GM19397 (cell line): ENCODE measurements at regions not wholly inside any gene's neighbourhood (a gene's known extent, or its start where the extent isn't known, plus 50 kb on each side); places are given as distances from the start of the nearest gene placed in this dataset.
"Not testable (repeated sequence)": the region's sequence is repeated elsewhere in the genome, so short reads cannot be mapped to it uniquely, and the experiment has no call there.

Experiments
- ATAC-seq: cut with Tn5 transposase; IDR thresholded peaks from one replicate; pipeline ENCODE4 v1.9.1; 2021; ENCODE audit warnings: mild to moderate bottlenecking, moderate library complexity; ENCODE audit not compliant: unreplicated experiment

DNA sequence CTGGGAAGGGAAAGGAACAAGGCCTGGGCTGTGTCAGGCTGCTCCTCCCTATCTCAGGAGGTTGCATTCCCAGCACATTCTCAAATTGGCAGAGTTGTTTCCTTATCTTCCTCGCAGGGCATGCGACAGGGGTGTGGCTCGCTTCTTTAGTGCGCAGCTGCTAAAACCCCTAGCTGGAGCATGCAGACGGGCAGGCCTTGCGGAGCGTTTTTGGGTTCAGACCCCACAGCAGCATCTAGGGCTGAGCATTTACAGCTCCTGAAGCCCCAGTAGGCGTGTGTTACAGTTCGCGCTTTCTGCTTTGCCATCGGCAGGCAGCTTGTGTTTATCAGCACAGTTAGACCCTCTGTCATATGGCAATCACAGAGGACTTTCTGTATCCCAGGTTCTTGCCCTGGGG, 392.4 kb downstream of the TECRL start:
- ATAC-seq: no peak

DNA sequence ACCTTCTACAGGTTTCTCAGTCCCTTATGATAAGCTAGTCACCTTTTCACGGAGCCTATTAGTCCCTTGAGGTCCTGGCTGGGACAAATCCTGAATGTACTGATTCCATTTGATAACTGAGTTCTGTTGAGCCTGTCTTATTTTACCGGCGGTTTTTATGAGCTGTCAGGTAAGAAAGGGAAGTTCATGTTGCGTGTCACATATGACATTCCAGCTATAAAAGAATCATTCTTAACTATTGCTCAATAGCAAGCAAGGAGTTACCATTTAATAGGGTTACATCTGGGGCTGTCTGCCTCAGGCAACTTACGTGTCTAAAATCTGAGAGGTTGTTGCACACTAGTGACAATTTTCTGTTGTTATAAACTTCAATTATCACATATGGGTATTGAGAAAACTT, 394.6 kb downstream of the TECRL start:
- ATAC-seq: no peak

DNA sequence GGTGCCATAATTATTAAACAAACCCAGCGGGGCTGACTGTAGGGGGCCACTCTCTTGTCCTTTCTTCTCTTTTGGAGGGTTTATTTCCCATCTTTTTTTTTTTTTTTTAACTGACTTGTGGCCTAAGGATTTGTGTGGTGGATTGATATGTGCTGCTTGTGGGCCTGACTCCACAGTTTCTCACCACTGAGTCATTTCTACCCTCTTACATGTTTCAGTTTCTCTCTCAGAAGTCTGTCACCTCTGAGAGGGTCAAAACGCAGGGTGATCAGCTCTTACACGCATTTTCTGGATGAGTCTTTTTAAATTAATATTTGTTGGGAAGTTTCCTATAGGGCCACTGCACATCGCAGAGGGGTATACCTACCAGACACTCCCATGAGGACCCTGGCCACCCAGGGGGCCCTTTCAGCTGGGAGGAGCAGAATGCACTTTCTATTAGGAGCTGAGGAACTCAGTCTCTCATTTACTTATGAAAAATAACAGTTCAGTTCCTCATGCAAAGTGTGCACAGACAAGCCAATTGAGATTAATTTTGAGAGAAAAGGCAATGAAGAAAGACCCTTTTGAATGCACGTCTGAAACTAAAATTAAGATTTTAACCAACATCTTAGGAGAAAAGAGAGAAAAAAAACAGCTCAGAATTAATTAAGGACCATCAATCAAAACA, 407.9 kb downstream of the TECRL start:
- ATAC-seq: no peak

DNA sequence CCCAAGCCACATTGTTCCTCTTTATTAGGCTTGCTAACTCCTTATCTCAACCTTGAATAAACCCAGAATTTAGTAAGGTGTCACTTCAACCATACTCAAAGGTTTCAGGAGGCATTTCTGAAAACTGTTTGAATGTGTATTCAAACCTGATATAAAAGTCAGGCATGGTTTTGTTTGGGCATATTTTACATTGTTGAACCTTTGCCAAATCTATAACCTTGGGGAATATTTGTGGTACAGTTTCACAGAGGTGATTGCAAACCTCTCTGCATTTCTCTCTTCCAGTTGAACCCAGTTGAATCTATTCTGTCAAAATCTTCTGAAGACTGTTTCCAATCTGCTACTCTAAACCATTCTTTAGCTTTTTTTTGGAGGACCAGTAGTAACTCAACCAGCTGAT, 409.0 kb downstream of the TECRL start:
- ATAC-seq: no peak

DNA sequence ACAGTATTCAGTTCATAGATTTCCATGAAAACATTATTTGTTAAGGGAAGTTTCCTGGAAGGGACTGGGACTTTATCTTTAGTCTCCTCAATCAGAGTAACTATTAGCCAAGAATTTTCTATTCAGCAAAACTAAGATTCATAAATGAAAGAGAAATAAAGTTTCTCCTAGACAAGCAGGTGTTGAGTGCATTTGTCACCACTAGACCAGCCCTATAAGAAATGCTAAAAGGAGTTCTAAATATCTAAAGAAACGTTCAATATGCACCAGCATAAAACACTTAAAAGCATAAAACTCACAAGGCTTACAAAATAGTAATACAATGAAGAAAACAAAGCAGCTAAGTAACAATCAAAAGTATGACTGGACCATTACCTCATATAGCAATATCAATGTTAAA, 423.0 kb downstream of the TECRL start:
- ATAC-seq: no peak

DNA sequence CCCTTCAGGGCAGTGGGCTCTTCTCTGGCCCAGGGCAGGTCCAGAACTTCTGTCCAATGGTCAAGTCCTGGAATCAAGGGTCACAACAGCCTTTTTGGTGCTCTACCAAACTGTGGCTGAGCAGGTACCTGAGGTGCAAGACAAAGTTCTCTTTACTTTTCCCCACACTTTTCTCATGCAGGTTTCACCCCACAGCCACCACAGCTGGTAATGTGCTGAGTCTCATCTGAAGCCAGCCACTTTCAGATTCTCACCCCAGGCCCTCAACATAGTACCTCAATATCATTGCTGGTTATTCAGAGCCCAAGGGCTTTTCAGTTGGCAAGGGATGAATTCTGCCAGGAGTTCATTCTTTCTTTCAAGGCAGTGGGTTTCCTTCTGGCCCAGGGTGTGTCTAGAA, 426.0 kb downstream of the TECRL start:
- no peak for ATAC-seq

DNA sequence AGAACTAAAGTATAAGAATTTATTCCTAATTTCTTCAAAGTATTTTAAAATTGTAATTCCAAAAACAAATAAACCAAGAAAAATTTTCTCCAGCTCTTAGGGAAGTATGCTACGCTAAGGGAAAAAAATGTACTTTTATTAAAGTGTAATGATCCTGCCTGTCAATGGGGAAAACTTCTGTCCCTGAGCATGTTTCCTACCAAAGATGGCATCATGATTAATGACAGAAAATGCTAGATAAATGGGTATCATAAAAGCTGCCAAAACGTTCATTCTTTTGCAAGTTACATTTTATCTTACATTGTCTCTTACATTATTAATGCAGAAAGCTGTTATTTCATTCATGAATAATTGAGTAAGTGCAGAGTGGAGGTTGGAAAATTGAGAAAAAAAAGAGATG, 443.4 kb downstream of the TECRL start:
- ATAC-seq: no peak

DNA sequence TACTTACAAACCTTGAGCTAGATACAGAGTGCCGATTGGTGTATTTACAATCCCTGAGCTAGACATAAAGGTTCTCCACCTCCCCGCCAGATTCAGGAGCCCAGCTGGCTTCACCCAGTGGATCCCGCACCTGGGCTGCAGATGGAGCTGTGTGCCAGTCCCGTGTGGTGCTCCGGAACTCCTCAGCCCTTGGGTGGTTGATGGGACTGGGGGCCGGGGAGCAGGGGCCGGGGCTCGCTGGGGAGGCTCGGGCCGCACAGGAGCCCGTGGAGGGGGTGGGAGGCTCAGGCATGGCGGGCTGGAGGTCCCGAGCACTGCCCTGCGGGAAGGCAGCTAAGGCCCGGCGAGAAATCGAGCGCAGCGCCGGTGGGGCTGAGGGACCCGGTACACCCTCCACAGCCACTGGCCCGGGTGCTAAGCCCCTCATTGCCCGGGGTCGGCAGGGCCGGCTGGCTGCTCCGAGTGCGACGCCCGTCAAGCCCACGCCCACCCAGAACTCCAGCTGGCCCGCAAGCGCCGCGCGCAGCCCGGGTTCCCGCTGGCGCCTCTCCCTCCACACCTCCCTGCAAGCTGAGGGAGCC, 466.5 kb downstream of the TECRL start:
- ATAC-seq: not testable (repeated sequence)

DNA sequence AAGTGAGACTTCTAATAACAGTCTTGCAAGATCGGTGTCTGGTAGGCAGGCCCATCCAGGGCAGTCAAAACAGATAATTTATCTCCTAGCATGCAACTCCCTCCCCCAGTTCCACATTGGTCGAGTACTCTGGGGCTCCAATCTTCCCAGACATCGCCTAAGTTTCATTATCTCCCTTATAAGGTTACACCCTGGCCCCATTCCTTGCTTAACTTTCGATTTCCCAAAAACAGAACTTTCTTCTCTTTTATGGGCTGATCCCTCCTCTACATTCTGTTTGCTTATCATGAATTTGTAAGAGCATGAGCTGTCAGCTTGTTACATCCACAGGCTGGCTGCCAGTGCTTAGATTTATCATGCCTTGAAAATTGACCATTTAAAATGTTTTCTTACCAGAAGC, 471.3 kb downstream of the TECRL start:
- no peak for ATAC-seq

DNA sequence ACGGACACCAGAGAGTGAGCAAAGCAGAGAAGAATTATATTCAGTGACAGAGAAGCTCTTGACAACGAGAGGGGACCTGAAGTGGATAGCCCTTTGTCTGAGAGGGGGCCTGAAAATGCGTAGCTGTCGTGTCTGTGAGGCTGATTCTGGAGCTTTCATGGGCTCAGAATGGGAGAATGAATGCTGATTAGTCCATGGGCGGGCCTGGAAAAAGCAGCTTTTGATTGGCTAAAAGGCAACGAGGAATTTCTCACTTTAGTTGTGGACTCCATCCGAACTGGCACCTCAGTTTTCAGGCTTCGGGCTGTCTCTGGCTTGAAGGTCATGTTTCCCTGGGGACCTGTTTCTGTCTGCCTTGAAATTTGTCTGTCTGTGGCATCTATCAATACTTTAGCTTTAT, 487.1 kb downstream of the TECRL start:
- ATAC-seq: no peak

DNA sequence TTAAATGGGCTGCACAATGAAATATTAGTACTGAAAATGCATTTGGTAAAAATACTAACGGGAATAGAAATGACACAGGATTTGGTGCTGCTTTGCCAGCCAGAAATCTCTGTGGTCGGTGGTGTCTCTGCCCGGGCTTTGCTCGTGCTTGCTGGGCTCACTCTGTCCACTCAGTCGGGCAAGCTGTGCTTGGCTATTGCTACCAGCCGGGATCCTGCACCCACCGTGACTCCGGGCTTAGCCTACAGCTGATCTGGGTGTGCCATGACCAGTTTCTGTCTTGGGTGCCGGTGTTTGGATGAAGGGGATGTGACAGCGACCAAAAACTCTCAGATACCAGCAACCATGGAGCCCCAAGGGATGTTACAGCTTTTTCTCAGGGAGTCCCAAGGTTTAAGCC, 487.7 kb downstream of the TECRL start:
- ATAC-seq: no peak

DNA sequence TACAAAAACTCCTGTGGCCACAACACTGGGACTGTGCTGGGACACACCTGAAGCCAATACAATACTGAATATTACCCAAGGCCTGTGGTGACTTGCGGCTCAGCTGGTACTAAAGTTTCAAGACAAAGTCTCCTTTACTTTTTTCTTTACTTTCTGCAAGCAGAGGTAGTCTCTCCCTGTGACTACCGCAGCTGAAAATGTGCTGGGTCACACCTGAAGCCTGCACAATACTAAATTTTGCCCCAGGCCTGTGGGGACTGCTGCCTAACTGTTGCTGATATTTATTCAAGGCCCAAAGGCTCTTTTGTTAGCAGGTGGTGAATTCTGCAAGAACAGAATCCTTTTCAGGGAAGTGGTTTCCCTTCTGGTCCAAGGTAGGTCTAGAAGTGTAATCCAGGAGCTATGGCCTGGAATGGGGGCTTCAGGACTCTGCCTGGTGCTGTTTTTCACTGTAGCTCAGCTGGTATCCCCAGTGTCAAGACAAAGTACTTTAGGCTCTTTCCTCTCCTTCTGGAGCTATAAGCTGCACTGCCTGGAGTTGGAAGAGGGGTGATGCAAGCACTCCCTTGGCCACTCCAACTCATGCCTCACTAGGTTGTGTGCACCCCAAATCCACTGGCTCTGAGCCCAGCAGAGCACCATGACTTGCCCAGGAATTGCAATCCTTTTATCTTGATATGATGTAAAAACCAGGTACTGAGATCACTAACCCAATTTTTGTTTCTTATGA, 489.4 kb downstream of the TECRL start:
- no peak for ATAC-seq

DNA sequence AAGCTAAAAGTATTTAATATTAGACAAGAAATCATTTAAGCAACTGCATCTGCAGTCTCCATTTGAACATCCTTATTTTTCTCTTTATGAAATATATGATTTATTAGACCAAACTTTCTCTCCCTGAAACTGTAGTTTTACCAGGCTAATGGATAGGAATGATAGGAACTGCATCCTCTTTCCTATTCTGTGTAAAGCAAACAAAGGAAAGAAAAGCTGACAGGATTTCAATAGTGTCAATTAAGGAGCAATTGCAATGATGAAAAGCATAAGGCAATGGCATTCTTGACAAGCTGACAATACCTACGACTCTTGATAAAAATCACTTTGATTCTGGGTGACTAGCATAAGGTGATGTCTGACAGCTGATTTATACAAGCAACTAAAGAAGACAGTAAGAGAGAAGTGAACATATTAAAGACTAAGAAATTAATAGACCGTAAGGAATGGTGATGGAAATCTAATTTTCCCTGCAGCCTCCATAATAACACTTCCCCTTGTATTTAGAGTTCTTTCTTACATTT, 502.5 kb downstream of the TECRL start:
- no peak for ATAC-seq

DNA sequence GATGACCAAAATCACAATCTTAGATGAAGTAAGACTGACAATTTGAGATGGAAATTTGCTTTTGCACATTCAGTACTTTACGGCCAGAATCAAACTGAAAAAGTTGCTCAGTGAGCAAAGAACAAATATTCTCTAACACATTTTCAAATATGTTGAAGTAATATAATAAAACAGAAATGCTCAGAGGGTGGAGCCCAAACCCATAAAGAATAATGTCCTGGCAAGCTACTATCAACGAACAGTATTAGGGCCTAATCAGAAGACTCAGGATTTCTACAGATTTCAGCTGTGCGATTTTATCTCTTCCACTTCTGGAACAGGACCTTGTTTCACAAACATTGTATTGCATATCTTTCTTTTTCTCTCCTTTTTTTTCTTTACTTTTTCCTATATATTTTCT, 505.0 kb downstream of the TECRL start:
- no peak for ATAC-seq

DNA sequence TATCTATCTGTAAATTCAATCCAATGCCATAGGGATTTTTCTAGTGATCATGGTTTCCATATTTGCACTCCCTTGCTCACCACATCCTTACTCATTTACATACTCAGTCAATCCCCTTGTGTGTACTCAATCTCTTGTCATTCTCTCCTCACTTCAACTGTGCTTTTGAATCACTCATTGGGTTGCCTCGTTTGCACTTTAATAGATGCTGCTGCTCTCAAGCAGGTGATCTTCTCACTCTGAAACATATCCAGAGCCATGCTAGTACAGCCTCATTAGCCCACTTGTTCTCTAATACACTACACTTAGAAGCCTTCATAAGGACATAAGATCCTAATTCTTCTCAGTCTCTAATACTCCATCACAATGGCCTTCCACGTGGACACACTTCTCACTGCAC, 507.9 kb downstream of the TECRL start:
- no peak for ATAC-seq

DNA sequence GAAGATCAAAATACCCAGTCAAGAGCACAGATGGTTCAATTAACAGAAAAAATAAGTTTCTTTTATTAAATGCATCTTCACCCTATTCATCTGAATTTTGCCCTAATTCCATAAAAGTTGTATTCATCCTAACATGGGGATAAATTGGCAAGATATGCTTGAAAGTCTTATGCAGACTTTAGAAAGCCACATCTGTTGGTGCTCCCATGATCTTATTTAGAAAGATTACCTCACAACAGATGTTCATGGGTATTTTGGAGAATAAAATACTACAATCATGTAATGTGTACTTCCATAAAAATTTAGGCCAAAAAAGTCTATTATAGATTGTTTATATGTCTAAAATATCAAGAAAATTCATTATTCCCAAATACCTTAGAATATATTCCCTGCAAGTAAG, 510.3 kb downstream of the TECRL start:
- ATAC-seq: no peak

DNA sequence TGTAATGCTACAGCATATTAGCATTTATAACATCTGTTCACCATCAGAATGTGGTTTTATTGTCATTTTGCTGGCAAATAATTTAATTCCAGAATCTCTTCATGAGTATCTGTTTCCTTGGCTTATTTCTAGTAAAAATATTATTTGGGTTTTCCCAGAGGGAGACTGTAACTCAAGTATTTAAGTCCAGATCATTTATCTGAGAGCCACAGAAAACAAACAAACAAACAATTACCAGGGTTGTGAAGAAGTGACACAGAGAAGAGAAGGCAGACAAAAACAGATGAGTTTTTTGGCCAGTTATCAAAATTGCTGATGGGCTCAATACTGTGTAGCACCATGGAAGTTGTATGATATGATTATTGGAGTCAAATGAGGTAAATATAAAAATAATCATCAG, 515.1 kb downstream of the TECRL start:
- no peak for ATAC-seq

DNA sequence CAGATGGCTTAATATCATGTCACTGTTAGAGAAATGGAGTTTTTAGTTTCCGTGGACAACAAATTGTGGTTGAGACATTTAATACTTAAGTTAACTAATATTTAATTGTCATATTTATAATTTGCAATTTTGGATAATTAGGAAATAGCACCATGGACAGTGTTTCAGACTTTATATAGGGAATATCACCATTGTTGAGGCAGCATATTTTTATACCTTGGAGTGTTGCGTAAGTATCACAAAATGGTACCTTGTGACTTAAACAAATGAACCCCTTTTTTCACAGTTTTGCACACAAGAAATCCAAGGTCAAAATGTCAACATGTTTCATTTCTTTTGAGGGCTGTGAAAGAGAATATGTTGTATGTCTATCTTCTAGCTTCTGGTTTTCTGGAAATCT, 539.9 kb downstream of the TECRL start:
- no peak for ATAC-seq

DNA sequence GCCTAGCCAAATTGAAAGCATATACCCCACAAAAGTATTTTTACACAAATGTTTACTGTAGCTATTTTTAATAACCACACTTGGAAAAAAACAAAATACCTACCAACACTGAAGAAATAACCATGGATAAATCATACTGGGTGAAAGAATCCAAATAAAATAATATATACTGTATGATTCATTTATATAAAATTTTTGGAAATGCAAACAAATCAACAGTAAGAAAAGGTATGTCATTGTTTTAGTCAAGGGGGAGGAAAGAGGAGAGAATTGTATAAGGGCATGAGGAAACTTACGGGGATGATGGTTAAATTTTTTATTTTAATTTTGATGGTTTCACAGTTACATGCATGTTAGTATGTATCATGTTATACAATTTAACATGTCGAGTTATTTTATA, 557.8 kb downstream of the TECRL start:
- no peak for ATAC-seq

DNA sequence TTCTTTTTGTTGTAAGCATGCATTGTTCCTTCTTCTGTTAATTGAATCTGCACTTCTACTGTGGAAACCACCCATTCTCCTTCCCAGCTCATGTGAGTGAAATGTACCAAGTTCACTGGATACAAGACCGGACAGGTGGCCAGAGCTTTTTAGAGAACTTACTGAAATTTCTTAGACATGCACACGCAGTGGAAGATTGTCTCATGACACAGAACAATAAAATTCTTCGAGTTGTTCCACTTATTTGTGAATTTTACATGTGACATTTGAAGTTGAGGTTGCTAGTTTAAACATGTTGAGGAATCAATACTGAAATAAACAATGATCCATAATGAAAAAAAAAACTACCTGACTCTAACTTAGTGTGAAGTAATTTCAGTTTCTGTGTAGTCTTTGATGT, 568.0 kb downstream of the TECRL start:
- no peak for ATAC-seq

DNA sequence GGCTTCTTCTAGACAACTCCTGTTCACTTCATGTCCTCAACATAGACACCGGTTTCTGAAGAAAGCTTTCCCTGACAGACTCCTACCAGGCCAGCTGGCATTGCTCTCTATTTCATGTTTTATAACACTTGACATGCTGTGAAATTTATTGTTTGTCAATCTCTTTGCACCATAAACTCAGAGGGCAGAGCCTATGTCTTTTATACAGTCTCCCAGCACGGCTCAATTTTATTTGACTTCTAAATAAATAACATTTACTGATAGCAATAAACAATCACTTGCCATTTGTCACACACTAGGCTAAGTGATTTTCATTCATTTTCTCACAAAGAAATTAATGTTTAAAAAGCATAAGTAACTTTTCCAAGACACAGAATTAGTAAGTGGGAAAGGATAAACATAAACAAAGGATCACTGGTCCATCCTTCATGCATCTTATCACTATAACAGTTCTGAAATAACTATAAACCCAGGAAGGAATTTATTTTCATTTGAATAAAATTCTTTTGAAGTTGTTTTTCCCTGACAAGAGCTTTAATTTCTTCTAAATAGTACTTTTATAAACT, 577.6 kb downstream of the TECRL start:
- no peak for ATAC-seq
